Right atrium auricular region (tissue), 2 donors: ENCODE measurements at regions not wholly inside any gene's neighbourhood (a gene's known extent, or its start where the extent isn't known, plus 50 kb on each side); places are given as distances from the start of the nearest gene placed in this dataset.

ENCODE experiments used
- DNase-seq: peaks from one replicate; pipeline ENCODE4 v3.0.0-alpha.2; 2019; ENCODE audit warnings: low spot score
- H3K27ac ChIP-seq, 2 donors: fragments of 200-600 bp; sonication (generic); 1 replicate in 1 of 2; 2 replicates in 1 of 2; pipeline ENCODE4 v1.5.1; 2016 to 2019
- H3K27me3 ChIP-seq, 2 donors: fragments of 200-600 bp; sonication (generic); one replicate each; pipeline versions ENCODE4 v1.5.1 to v1.6.0; 2017 to 2019
- H3K36me3 ChIP-seq: fragments of 200-600 bp; sonication (generic); one replicate; pipeline ENCODE4 v1.5.1; 2016
- H3K4me1 ChIP-seq, 2 donors: fragments of 200-600 bp; sonication (generic); one replicate each; pipeline versions ENCODE4 v1.5.1 to v1.6.0; 2017 to 2019
- H3K4me3 ChIP-seq, 2 donors: fragments of 200-600 bp; sonication (generic); 1 replicate in 1 of 2; 2 replicates in 1 of 2; pipeline ENCODE4 v1.5.1; 2017 to 2019; ENCODE audit warnings: mild to moderate bottlenecking in 1 of 2, moderate library complexity in 1 of 2
- H3K9me3 ChIP-seq, 2 donors: fragments of 200-600 bp; sonication (generic); one replicate each; pipeline ENCODE4 v1.5.1; 2019
- TF ChIP-seq, protein P1 (sequence below), 2 donors: fragments of 200-600 bp; sonication (generic); IDR thresholded peaks; one replicate each; pipeline ENCODE4 v1.5.1; 2019; ENCODE audit warnings: antibody characterized with exemption in 2 of 2

DNA sequence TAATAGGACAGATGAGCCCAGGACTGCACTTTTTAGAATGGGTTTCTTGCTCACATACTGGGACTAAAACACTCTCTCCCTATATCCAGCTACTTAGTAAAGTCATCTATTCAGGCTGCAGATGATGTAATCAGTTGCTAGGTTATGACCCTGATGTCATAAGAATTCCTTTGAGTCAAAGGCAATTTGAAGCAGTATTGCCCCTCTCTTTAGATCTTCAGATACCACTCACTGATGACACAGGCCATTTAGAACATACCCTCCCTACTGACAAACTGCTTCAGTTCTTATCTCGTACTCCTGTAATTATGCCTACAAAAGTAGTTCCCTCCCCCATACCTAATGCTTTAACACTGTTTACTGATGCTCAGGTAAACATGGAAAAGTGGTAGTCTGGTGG is 450.1 kb upstream of the RASGRP1 start:
- Histone ChIP-seq H3K27ac (no peak overlapping the region), H3K4me1 (no peaks in the 10 kb centered on the region), H3K9me3 (peaks cover 0 to 12% of the 10 kb centered on the region in 2 donors), H3K27me3 (no peaks in the 10 kb centered on the region), H3K4me3 (no peak overlapping the region), H3K36me3 (no peaks in the 10 kb centered on the region)
- DNase-seq, result no peak
- TF ChIP-seq, protein P1, sequence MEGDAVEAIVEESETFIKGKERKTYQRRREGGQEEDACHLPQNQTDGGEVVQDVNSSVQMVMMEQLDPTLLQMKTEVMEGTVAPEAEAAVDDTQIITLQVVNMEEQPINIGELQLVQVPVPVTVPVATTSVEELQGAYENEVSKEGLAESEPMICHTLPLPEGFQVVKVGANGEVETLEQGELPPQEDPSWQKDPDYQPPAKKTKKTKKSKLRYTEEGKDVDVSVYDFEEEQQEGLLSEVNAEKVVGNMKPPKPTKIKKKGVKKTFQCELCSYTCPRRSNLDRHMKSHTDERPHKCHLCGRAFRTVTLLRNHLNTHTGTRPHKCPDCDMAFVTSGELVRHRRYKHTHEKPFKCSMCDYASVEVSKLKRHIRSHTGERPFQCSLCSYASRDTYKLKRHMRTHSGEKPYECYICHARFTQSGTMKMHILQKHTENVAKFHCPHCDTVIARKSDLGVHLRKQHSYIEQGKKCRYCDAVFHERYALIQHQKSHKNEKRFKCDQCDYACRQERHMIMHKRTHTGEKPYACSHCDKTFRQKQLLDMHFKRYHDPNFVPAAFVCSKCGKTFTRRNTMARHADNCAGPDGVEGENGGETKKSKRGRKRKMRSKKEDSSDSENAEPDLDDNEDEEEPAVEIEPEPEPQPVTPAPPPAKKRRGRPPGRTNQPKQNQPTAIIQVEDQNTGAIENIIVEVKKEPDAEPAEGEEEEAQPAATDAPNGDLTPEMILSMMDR (IDR thresholded peaks at IDR 0.05), result no peak

DNA sequence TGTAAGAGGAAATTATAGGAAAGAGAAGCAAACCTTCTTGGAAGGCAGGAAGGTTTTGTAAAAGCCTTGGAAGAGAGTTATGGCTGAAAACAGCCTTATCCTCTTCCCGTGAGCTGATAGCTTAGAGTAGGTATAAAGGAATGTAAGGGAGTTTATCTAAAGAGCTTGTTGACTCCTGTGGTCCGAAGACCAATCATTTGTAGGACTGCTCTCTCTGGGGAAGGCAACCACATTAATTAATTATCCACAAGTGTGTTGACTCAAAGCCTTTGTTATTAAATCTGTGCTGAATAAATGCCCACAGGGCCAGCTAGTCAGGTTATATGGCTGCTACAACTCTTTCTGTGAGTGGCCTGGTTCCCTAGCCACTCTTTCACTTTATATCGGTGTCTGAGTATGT is 452.1 kb upstream of the RASGRP1 start:
- Histone ChIP-seq H3K9me3 (no peaks in the 10 kb centered on the region), H3K4me1 (no peaks in the 10 kb centered on the region), H3K27ac (no peak overlapping the region), H3K36me3 (no peaks in the 10 kb centered on the region), H3K4me3 (no peak overlapping the region), H3K27me3 (no peaks in the 10 kb centered on the region)
- no peak for DNase-seq
- TF ChIP-seq, protein P1 (IDR thresholded peaks at IDR 0.05), result no peak

DNA sequence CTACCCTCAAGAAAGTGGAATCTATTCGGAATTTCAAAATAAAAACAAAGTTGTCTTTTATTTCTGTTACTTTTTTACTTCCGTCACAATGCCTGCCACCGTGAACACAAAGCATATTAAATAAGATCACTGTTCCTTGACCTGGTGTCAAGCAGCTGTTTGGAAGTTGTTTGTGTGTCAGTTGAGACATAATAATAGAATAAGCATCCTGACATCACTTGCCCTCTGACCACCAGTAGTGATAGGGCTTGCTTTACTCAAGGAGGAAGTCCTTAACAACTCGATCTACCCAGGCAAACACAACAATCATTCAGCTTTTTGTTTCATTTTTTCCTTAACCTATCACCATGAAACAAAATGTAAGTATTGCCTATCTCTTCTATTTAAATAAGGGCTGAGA is 454.4 kb upstream of the RASGRP1 start:
- H3K27me3 ChIP-seq, result no peaks in the 10 kb centered on the region
- no peak for DNase-seq
- TF ChIP-seq, protein P1 (IDR thresholded peaks at IDR 0.05), result no peak
- no peaks in the 10 kb centered on the region for H3K4me1 ChIP-seq
- no peaks in the 10 kb centered on the region for H3K9me3 ChIP-seq
- no peak overlapping the region for H3K27ac ChIP-seq
- H3K4me3 ChIP-seq, result no peak overlapping the region
- H3K36me3 ChIP-seq, result no peaks in the 10 kb centered on the region

DNA sequence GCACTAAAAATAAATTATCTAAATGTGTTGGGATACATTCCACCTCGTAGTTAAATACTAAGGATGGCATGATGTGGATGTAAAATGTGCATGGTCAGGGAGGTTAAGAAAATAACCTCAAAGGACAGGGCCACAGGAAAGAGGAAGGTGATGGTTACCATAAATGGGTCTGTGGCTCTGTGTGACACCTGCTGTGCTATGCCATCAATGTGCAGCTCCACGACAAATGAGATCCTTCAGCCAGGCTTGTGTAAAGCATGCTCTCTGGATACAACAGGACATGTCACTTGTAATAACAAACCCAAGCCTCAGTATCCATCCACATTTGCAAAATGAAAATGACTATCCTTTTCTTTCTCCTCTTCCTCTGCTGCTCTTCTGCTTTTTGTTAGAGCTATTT is 456.7 kb upstream of the RASGRP1 start:
- TF ChIP-seq, protein P1 (IDR thresholded peaks at IDR 0.05), result no peak
- Histone ChIP-seq H3K36me3 (no peaks in the 10 kb centered on the region), H3K9me3 (no peaks in the 10 kb centered on the region), H3K4me3 (no peak overlapping the region), H3K4me1 (no peaks in the 10 kb centered on the region), H3K27me3 (no peaks in the 10 kb centered on the region), H3K27ac (no peak overlapping the region)
- DNase-seq, result no peak

DNA sequence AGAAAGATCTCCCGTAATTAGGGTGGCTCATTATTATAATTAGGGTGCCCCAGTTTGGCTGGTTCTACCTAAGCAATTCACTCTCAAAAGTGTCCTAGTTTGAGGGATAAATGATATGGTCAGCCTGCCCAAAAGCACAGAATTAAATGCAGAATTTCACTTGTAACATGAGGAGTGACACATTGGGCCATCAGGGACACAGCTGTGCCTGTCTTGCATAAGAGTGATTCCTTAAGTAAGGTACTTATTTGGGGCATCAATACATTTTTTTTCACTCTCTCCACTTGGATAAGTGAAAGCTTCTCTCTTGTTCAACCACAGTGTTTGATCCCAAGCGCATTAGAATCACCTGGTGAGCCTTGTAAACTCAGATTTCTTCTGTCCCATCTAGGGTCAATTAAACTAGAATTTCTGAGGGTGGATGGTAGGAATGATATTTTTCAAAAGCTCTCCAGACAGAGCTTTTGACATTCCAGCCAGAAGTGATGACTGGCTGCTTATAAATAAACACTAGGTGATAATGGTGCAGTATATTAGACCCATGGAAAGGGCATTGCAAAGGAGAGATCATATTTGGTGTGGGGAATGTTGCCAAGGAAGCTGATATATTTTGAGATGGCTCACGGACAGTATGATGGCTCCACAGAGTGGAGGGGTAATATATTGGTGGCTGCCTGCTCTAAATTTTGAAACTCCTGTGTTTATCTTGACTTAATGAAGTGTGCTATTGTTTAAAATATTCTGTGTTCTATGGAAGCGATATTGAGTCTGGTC is 458.1 kb upstream of the RASGRP1 start:
- Histone ChIP-seq H3K27me3 (no peaks in the 10 kb centered on the region), H3K4me3 (no peak overlapping the region), H3K36me3 (no peaks in the 10 kb centered on the region), H3K4me1 (no peaks in the 10 kb centered on the region), H3K9me3 (no peaks in the 10 kb centered on the region), H3K27ac (no peak overlapping the region)
- no peak for DNase-seq
- TF ChIP-seq, protein P1 (IDR thresholded peaks at IDR 0.05), result no peak

DNA sequence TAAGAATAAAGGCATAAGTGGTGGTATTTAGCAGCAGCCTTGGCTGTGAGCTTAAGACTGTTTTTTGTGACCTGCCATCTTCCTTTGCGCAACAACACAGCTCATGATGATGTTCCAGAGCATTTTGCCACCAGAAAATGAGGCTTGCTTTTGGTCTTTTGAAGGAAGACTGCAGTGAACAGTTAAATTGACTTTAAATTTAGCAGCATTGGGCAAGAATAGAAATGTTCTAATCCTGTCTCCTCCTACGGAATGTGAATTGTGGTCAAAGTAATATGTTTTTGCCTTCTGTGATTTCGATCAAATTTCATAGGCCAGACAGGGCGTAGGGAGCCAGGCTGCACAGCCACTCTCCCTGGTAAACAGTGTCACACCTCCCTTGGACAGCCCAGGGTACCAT is 460.7 kb upstream of the RASGRP1 start:
- no peak for DNase-seq
- Histone ChIP-seq H3K27ac (no peak overlapping the region), H3K9me3 (no peaks in the 10 kb centered on the region), H3K27me3 (no peaks in the 10 kb centered on the region), H3K4me3 (no peak overlapping the region), H3K4me1 (no peaks in the 10 kb centered on the region), H3K36me3 (no peaks in the 10 kb centered on the region)
- TF ChIP-seq, protein P1 (IDR thresholded peaks at IDR 0.05), result no peak
